GM12878 (cell line): ENCODE measurements at regions not wholly inside any gene's neighbourhood (a gene's known extent, or its start where the extent isn't known, plus 50 kb on each side); places are given as distances from the start of the nearest gene placed in this dataset.

Source experiments
- ATAC-seq: fragments of 200-7000 bp; cut with Tn5 transposase; 3 replicates; pipeline ENCODE4 v1.9.1; 2020; ENCODE audit warnings: mild to moderate bottlenecking, moderate library complexity
- BruUV-seq: library from RNA; stranded (reverse); fragments of 400-500 nt; replicated peaks from 2 replicates; lab custom pipeline; 2021; lab: Mats Ljungman, UMichigan
- CTCF ChIA-PET: fragments of 300-600 bp; sonication (Branson Sonifier 250); formaldehyde crosslinking; extraction: SDS; loops from one replicate; lab custom pipeline; 2021; ENCODE audit warnings: inconsistent platforms; lab: Yijun Ruan, JAX
- POLR2A ChIA-PET: fragments of 350-600 bp; formaldehyde crosslinking; extraction: SDS; loops from one replicate; lab custom pipeline; 2021; ENCODE audit warnings: inconsistent platforms; lab: Charles Lee
- RAD21 ChIA-PET: fragments of 300-600 bp; sonication (Branson Sonifier 250); formaldehyde crosslinking; loops from one replicate; lab custom pipeline; 2023; ENCODE audit warnings: antibody characterized with exemption; ENCODE audit not compliant: unreplicated experiment; lab: Charles Lee
- SMC1A ChIA-PET: fragments of 300-600 bp; sonication (Branson Sonifier 250); formaldehyde crosslinking; loops from one replicate; lab custom pipeline; 2023; ENCODE audit not compliant: unreplicated experiment, uncharacterized antibody; lab: Charles Lee
- DNase-seq: peaks from one replicate; pipeline ENCODE4 v3.0.0-alpha.2; 2011; ENCODE audit warnings: low read depth, low spot score
- FAIRE-seq: peaks from 3 replicates; lab custom pipeline; 2011; peaks lifted over from hg19 to GRCh38; lab: Jason Lieb, UNC
- H2AFZ ChIP-seq: 2 replicates; pipeline ENCODE4 v1.6.0; 2011; ENCODE audit warnings: low read depth, low read length, control low read depth; ENCODE audit not compliant: control insufficient read depth
- H3K27ac ChIP-seq: 2 replicates; pipeline ENCODE4 v1.5.1; 2011; ENCODE audit warnings: control low read depth; ENCODE audit not compliant: control insufficient read depth, insufficient read depth
- H3K27me3 ChIP-seq, 2 experiments: replicated peaks in 1 of 2; 2 replicates each; pipeline versions ENCODE4 v1.6.0 to v1.6.1; 2011; ENCODE audit warnings: low read length in 1 of 2; ENCODE audit not compliant: control insufficient read depth in 2 of 2, insufficient read depth in 2 of 2
- H3K36me3 ChIP-seq, 2 experiments: 2 replicates each; pipeline ENCODE4 v1.5.1; 2011; ENCODE audit warnings: low read length in 1 of 2; ENCODE audit not compliant: control insufficient read depth in 2 of 2, insufficient read depth in 2 of 2
- H3K4me1 ChIP-seq: 2 replicates; pipeline ENCODE4 v1.6.1; 2011; ENCODE audit warnings: mild to moderate bottlenecking, low read length, moderate library complexity, mixed read lengths; ENCODE audit not compliant: control insufficient read depth, insufficient read depth
- H3K4me2 ChIP-seq: 2 replicates; pipeline ENCODE4 v1.6.0; 2011; ENCODE audit warnings: control low read depth; ENCODE audit not compliant: control insufficient read depth, insufficient read depth
- H3K4me3 ChIP-seq: fragments of 200-600 bp; sonication (generic); 2 replicates; pipeline ENCODE4 v1.5.1; 2016
- H3K79me2 ChIP-seq: 2 replicates; pipeline ENCODE4 v1.6.0; 2011; ENCODE audit warnings: low read length; ENCODE audit not compliant: control insufficient read depth, insufficient read depth
- H3K9ac ChIP-seq: 2 replicates; pipeline ENCODE4 v1.8.0; 2011; ENCODE audit warnings: low read length, control low read depth, mixed read lengths; ENCODE audit not compliant: control insufficient read depth, insufficient read depth
- H3K9me3 ChIP-seq: replicated peaks from 3 replicates; pipeline ENCODE4 v1.5.1; 2011; ENCODE audit warnings: mild to moderate bottlenecking, low read length; ENCODE audit not compliant: control insufficient read depth, insufficient read depth
- H4K20me1 ChIP-seq: 2 replicates; pipeline ENCODE4 v1.6.0; 2011; ENCODE audit not compliant: control insufficient read depth, insufficient read depth
- BCL11A ChIP-seq: IDR thresholded peaks from 2 replicates; pipeline ENCODE4 v1.6.1; 2011; ENCODE audit warnings: low read depth, low read length
- BMI1 ChIP-seq: fragments of 450-650 bp; IDR thresholded peaks from 2 replicates; pipeline ENCODE4 v1.6.1; 2016; ENCODE audit warnings: mild to moderate bottlenecking, moderate library complexity, borderline replicate concordance
- E2F8 ChIP-seq: fragments of 450-650 bp; IDR thresholded peaks from 2 replicates; pipeline ENCODE4 v1.6.1; 2018; ENCODE audit warnings: mild to moderate bottlenecking, low read depth, moderate library complexity; ENCODE audit not compliant: partially characterized antibody
- NFYA ChIP-seq: IDR thresholded peaks from 2 replicates; pipeline ENCODE4 v1.6.1; 2011; ENCODE audit warnings: low read depth, mild to moderate bottlenecking, low read length, improper control_type of control experiment, borderline replicate concordance
- NKRF ChIP-seq: fragments of 450-650 bp; conservative IDR thresholded peaks from 2 replicates; pipeline ENCODE4 v1.6.1; 2017; ENCODE audit warnings: mild to moderate bottlenecking, moderate library complexity
- ZSCAN29 ChIP-seq: fragments of 450-650 bp; IDR thresholded peaks from 2 replicates; pipeline ENCODE4 v1.6.1; 2017; ENCODE audit warnings: mild to moderate bottlenecking, moderate library complexity
- WGBS: methylation state at CpG from one replicate; pipeline ENCODE4 v1.1.6; 2016; ENCODE audit warnings: low lambda C conversion rate; ENCODE audit not compliant: insufficient replicate concordance, insufficient coverage; ENCODE audit errors: missing lambda C conversion rate; 5-methylcytosine and 5-hydroxymethylcytosine counted together
- in situ Hi-C: fragments of 300-500 bp; cut with MboI; formaldehyde crosslinking; loops from 9 replicates; pipeline ENCODE4 v1.14.3; 2018; ENCODE audit warnings: mixed read lengths
- intact Hi-C: fragments of 100-400 bp; cut with micrococcal nuclease; formaldehyde crosslinking; loops from one replicate; pipeline ENCODE4 v1.14.2; 2022; ENCODE audit not compliant: unreplicated experiment

GRCh38 chr2:188176620-188177019, 115.1 kb upstream of the GULP1 start (continued):
- TF ChIP-seq NFYA (no peak), ZSCAN29 (no peak)

GRCh38 chr2:188181067-188181838, 110.4 kb upstream of the GULP1 start:
- in situ Hi-C loops, result no loop called here
- CTCF ChIA-PET, result interaction anchor here (0.6 to 1.1 kb wide), 2 partner anchors 160 to 331 kb away, joined by 3 read pairs; no protein-coding TSS in a partner anchor
- RAD21 ChIA-PET, result interaction anchor here (1.4 kb wide), 1 partner anchor 188 kb away, joined by 4 read pairs; no protein-coding TSS in a partner anchor
- Histone ChIP-seq H4K20me1 (no peaks in the 10 kb centered on the region), H3K9ac (no peak overlapping the region), H3K4me3 (no peak overlapping the region), H3K79me2 (no peaks in the 10 kb centered on the region), H3K4me1 (no peaks in the 10 kb centered on the region), H3K36me3 (no peaks in the 10 kb centered on the region), H3K27ac (no peak overlapping the region), H2AFZ (no peak overlapping the region), H3K9me3 (no peaks in the 10 kb centered on the region), H3K27me3 (no peaks in the 10 kb centered on the region), H3K4me2 (no peak overlapping the region)
- TF ChIP-seq NKRF (no peak), BMI1 (no peak), ZSCAN29 (no peak), E2F8 (no peak), BCL11A (no peak)
- intact Hi-C loops, result no loop called here
- SMC1A ChIA-PET, result interaction anchor here (1.8 kb wide), 1 partner anchor 23 kb away, joined by 5 read pairs; no protein-coding TSS in a partner anchor
- ATAC-seq (no peak; the same call in 2 of the 3 replicates), DNase-seq (no peak), FAIRE-seq (no peak)
- POLR2A ChIA-PET, result no interaction called here
- 0% methylated on average over 5 of the region's 5 CpGs for WGBS
- no TSS peak for BruUV-seq
